Keratinocyte (primary cell): ENCODE measurements at regions not wholly inside any gene's neighbourhood (a gene's known extent, or its start where the extent isn't known, plus 50 kb on each side); places are given as distances from the start of the nearest gene placed in this dataset.

ENCODE experiments used
- DNase-seq: peaks from one replicate; pipeline ENCODE4 v3.0.0-alpha.2; 2011; ENCODE audit warnings: low read depth, missing footprints, low spot score
- FAIRE-seq: peaks from 2 replicates; lab custom pipeline; 2011; peaks lifted over from hg19 to GRCh38; lab: Jason Lieb, UNC
- H2AFZ ChIP-seq: 2 replicates; pipeline ENCODE4 v1.6.0; 2012; ENCODE audit warnings: low read length, control low read depth, inconsistent platforms; ENCODE audit not compliant: control insufficient read depth
- H3K27ac ChIP-seq: 2 replicates; pipeline ENCODE4 v1.5.1; 2011; ENCODE audit warnings: low read length; ENCODE audit not compliant: control insufficient read depth, insufficient read depth
- H3K27me3 ChIP-seq: 3 replicates; pipeline ENCODE4 v1.6.0; 2011; ENCODE audit warnings: low read length; ENCODE audit not compliant: control insufficient read depth, insufficient read depth; ENCODE audit errors: extremely low read depth
- H3K36me3 ChIP-seq, 2 experiments: 2 replicates in 1 of 2; 3 replicates in 1 of 2; pipeline ENCODE4 v1.5.1; 2011; ENCODE audit warnings: low read length in 2 of 2, mild to moderate bottlenecking in 1 of 2; ENCODE audit not compliant: control insufficient read depth in 2 of 2, insufficient read depth in 2 of 2; ENCODE audit errors: extremely low read depth in 1 of 2
- H3K4me1 ChIP-seq: 3 replicates; pipeline ENCODE4 v1.5.1; 2011; ENCODE audit warnings: low read length; ENCODE audit not compliant: control insufficient read depth, insufficient read depth; ENCODE audit errors: extremely low read depth
- H3K4me2 ChIP-seq: 3 replicates; pipeline ENCODE4 v1.6.0; 2011; ENCODE audit warnings: low read depth, low read length; ENCODE audit not compliant: control insufficient read depth, insufficient read depth; ENCODE audit errors: extremely low read depth
- H3K4me3 ChIP-seq, 3 experiments: fragments of 200-600 bp in 1 of 3; sonication (generic) in 1 of 3; 2 replicates in 2 of 3; 3 replicates in 1 of 3; pipeline ENCODE4 v1.5.1; 2011 to 2016; ENCODE audit warnings: low read length in 3 of 3, mild to moderate bottlenecking in 3 of 3, control low read depth in 2 of 3, inconsistent platforms in 1 of 3, low read depth in 1 of 3, mixed read lengths in 1 of 3, mixed run types in 1 of 3, moderate library complexity in 1 of 3; ENCODE audit not compliant: control insufficient read depth in 2 of 3, insufficient read depth in 2 of 3; ENCODE audit errors: extremely low read depth in 1 of 3
- H3K79me2 ChIP-seq: 2 replicates; pipeline ENCODE4 v1.6.0; 2012; ENCODE audit warnings: low read length; ENCODE audit not compliant: control insufficient read depth, insufficient read depth
- H3K9ac ChIP-seq: 3 replicates; pipeline ENCODE4 v1.6.0; 2011; ENCODE audit warnings: low read length; ENCODE audit not compliant: control insufficient read depth, insufficient read depth; ENCODE audit errors: extremely low read depth
- H3K9me1 ChIP-seq: 3 replicates; pipeline ENCODE4 v1.6.0; 2011; ENCODE audit warnings: low read length; ENCODE audit not compliant: control insufficient read depth, insufficient read depth; ENCODE audit errors: extremely low read depth
- H3K9me3 ChIP-seq: 2 replicates; pipeline ENCODE4 v1.5.1; 2012; ENCODE audit warnings: low read depth, low read length; ENCODE audit not compliant: control insufficient read depth
- H4K20me1 ChIP-seq: 3 replicates; pipeline ENCODE4 v1.6.0; 2011; ENCODE audit warnings: low read length; ENCODE audit not compliant: control insufficient read depth, insufficient read depth; ENCODE audit errors: extremely low read depth
- CTCF ChIP-seq, 3 experiments: IDR thresholded peaks in 1 of 3; conservative IDR thresholded peaks in 1 of 3; optimal IDR thresholded peaks in 1 of 3; 2 replicates in 2 of 3; 3 replicates in 1 of 3; pipeline versions ENCODE3 to v1.5.1; 2011; ENCODE audit warnings: low read length in 3 of 3, mild to moderate bottlenecking in 3 of 3, moderate library complexity in 2 of 3, control low read depth in 1 of 3, inconsistent platforms in 1 of 3; ENCODE audit not compliant: insufficient read depth in 2 of 3; ENCODE audit errors: extremely low read depth in 1 of 3
- EZH2 ChIP-seq: IDR thresholded peaks from one replicate; pipeline ENCODE4 v1.6.1; 2012; ENCODE audit warnings: inconsistent platforms, mild to moderate bottlenecking, low read length, moderate library complexity
- dilution Hi-C: fragments of 300-500 bp; cut with MboI; formaldehyde crosslinking; loops from one replicate; pipeline ENCODE4 v1.7.0; 2020; ENCODE audit warnings: low sequenced_read_pairs; ENCODE audit not compliant: extremely low pct_ligation_motif_present

GRCh38 chr2:145036421-145037011 is 516.6 kb upstream of the ZEB2 start:
- H3K4me1 ChIP-seq = no peaks in the 10 kb centered on the region
- no peaks in the 10 kb centered on the region for H3K36me3 ChIP-seq
- no peaks in the 10 kb centered on the region for H3K9me3 ChIP-seq
- no peak overlapping the region for H3K9ac ChIP-seq
- no peak overlapping the region for H3K4me3 ChIP-seq
- no peak overlapping the region for H3K4me2 ChIP-seq
- H3K79me2 ChIP-seq = no peaks in the 10 kb centered on the region
- H3K27me3 ChIP-seq = no peaks in the 10 kb centered on the region
- dilution Hi-C loops = no loop called here
- DNase-seq (no peak), FAIRE-seq (no peak)
- no peak for TF ChIP-seq EZH2
- TF ChIP-seq CTCF (optimal IDR thresholded peaks at IDR 0.05 in 1 of 3, IDR thresholded peaks at IDR 0.05 in 1 of 3, conservative IDR thresholded peaks at IDR 0.05 in 1 of 3; ENCODE audit: extremely low read depth in 1 of 3, insufficient read depth in 2 of 3, low read length in 3 of 3) = no peak
- H3K27ac ChIP-seq = no peak overlapping the region
- H4K20me1 ChIP-seq = no peaks in the 10 kb centered on the region
- H3K9me1 ChIP-seq = no peaks in the 10 kb centered on the region
- no peak overlapping the region for H2AFZ ChIP-seq

- dilution Hi-C loops = no loop called here
- H3K36me3 ChIP-seq = no peaks in the 10 kb centered on the region
- no peak for TF ChIP-seq CTCF (optimal IDR thresholded peaks at IDR 0.05 in 1 of 3, IDR thresholded peaks at IDR 0.05 in 1 of 3, conservative IDR thresholded peaks at IDR 0.05 in 1 of 3; ENCODE audit: extremely low read depth in 1 of 3, insufficient read depth in 2 of 3, low read length in 3 of 3)
- no peak for FAIRE-seq
- H3K4me1 ChIP-seq = no peaks in the 10 kb centered on the region
- no peak overlapping the region for H3K27ac ChIP-seq
- H3K9ac ChIP-seq = no peak overlapping the region
- H3K9me3 ChIP-seq = no peaks in the 10 kb centered on the region
- H3K27me3 ChIP-seq = no peaks in the 10 kb centered on the region
- no peak overlapping the region for H2AFZ ChIP-seq
- H3K79me2 ChIP-seq = no peaks in the 10 kb centered on the region
- DNase-seq = no peak
- H3K4me2 ChIP-seq = no peak overlapping the region
- no peaks in the 10 kb centered on the region for H3K9me1 ChIP-seq
- H3K4me3 ChIP-seq = no peak overlapping the region
- no peaks in the 10 kb centered on the region for H4K20me1 ChIP-seq
These were observed 514.6 kb upstream of the ZEB2 start for GRCh38 chr2:145034511-145034910.
